BE2C (cell line): ENCODE measurements at regions not wholly inside any gene's neighbourhood (a gene's known extent, or its start where the extent isn't known, plus 50 kb on each side); places are given as distances from the start of the nearest gene placed in this dataset.

ENCODE experiments used
- DNase-seq: peaks from one replicate; pipeline ENCODE4 v3.0.0-alpha.2; 2020
- H3K27me3 ChIP-seq: fragments of 250-450 bp; sonication (Bioruptor Pico); 2 replicates; pipeline ENCODE4 v1.5.1; 2020; ENCODE audit warnings: mild to moderate bottlenecking
- H3K36me3 ChIP-seq: fragments of 250-450 bp; sonication (Bioruptor Pico); 2 replicates; pipeline ENCODE4 v1.5.1; 2020; ENCODE audit warnings: mild to moderate bottlenecking
- H3K4me1 ChIP-seq: fragments of 250-450 bp; sonication (Bioruptor Pico); 2 replicates; pipeline ENCODE4 v1.5.1; 2020
- H3K4me3 ChIP-seq: 2 replicates; pipeline ENCODE4 v1.5.1; 2011; ENCODE audit warnings: low read depth, low read length
- H3K9me3 ChIP-seq: fragments of 250-450 bp; sonication (Bioruptor Pico); 2 replicates; pipeline ENCODE4 v1.5.1; 2020
- CTCF ChIP-seq: IDR thresholded peaks from 2 replicates; pipeline ENCODE4 v1.5.1; 2012; ENCODE audit warnings: mild to moderate bottlenecking, low read depth, low read length

- no peak overlapping the region for H3K4me3 ChIP-seq
- H3K36me3 ChIP-seq, result no peaks in the 10 kb centered on the region
- TF ChIP-seq CTCF, result no peak
- H3K4me1 ChIP-seq, result no peaks in the 10 kb centered on the region
- DNase-seq, result no peak
- no peaks in the 10 kb centered on the region for H3K9me3 ChIP-seq
- H3K27me3 ChIP-seq, result no peaks in the 10 kb centered on the region
Observed at GRCh38 chr1:63135174-63135512, 187.2 kb upstream of the FOXD3 start.

- DNase-seq, result no peak
- Histone ChIP-seq H3K4me3 (no peak overlapping the region), H3K9me3 (no peaks in the 10 kb centered on the region), H3K4me1 (no peaks in the 10 kb centered on the region), H3K27me3 (no peaks in the 10 kb centered on the region), H3K36me3 (no peaks in the 10 kb centered on the region)
- TF ChIP-seq CTCF, result no peak
Observed at GRCh38 chr1:63135801-63136200, 186.6 kb upstream of the FOXD3 start.

- DNase-seq, result no peak
- H3K4me1 ChIP-seq, result no peaks in the 10 kb centered on the region
- no peak overlapping the region for H3K4me3 ChIP-seq
- no peaks in the 10 kb centered on the region for H3K36me3 ChIP-seq
- H3K9me3 ChIP-seq, result no peaks in the 10 kb centered on the region
- no peak for TF ChIP-seq CTCF
- no peaks in the 10 kb centered on the region for H3K27me3 ChIP-seq
Observed at GRCh38 chr1:63142001-63142400, 180.4 kb upstream of the FOXD3 start.

GRCh38 chr1:63143482-63143881 is 178.9 kb upstream of the FOXD3 start:
- no peak for DNase-seq
- H3K36me3 ChIP-seq, result no peaks in the 10 kb centered on the region
- TF ChIP-seq CTCF, result no peak
- H3K4me1 ChIP-seq, result no peaks in the 10 kb centered on the region
- H3K9me3 ChIP-seq, result no peaks in the 10 kb centered on the region
- H3K4me3 ChIP-seq, result no peak overlapping the region
- H3K27me3 ChIP-seq, result no peaks in the 10 kb centered on the region

- no peaks in the 10 kb centered on the region for H3K9me3 ChIP-seq
- no peak for DNase-seq
- H3K36me3 ChIP-seq, result no peaks in the 10 kb centered on the region
- no peaks in the 10 kb centered on the region for H3K4me1 ChIP-seq
- no peaks in the 10 kb centered on the region; the same call in 1 of the 2 replicates for H3K27me3 ChIP-seq
- no peak overlapping the region for H3K4me3 ChIP-seq
- no peak for TF ChIP-seq CTCF
Observed at GRCh38 chr1:63147783-63148182, 174.6 kb upstream of the FOXD3 start.

- DNase-seq, result peak; percentile 20
- H3K36me3 ChIP-seq, result no peaks in the 10 kb centered on the region
- no peak overlapping the region for H3K4me3 ChIP-seq
Observed at GRCh38 chr1:63148825-63149645, 173.3 kb upstream of the FOXD3 start.

More at GRCh38 chr1:63148825-63149645, 173.3 kb upstream of the FOXD3 start:
- no peaks in the 10 kb centered on the region for H3K9me3 ChIP-seq
- no peaks in the 10 kb centered on the region; the same call in 1 of the 2 replicates for H3K27me3 ChIP-seq
- peak; percentile 63 for TF ChIP-seq CTCF
- no peaks in the 10 kb centered on the region for H3K4me1 ChIP-seq
